H1 (cell line): ENCODE measurements at regions not wholly inside any gene's neighbourhood (a gene's known extent, or its start where the extent isn't known, plus 50 kb on each side); places are given as distances from the start of the nearest gene placed in this dataset.

Experiments used
- CTCF ChIA-PET: fragments of 300-600 bp; sonication (Branson Sonifier 250); formaldehyde crosslinking; loops from one replicate; lab custom pipeline; 2021; ENCODE audit not compliant: partially characterized antibody; lab: Charles Lee
- POLR2A ChIA-PET: fragments of 300-600 bp; sonication (Branson Sonifier 250); formaldehyde crosslinking; loops from one replicate; lab custom pipeline; 2021; ENCODE audit warnings: inconsistent platforms; ENCODE audit not compliant: partially characterized antibody; lab: Charles Lee
- DNase-seq, 2 experiments: peaks; one replicate each; pipeline versions ENCODE4 v3.0.0 to v3.0.0-alpha.2; 2010 to 2022; ENCODE audit warnings: low spot score in 2 of 2, low read depth in 1 of 2, mixed read lengths in 1 of 2
- FAIRE-seq: peaks from 2 replicates; lab custom pipeline; 2011; peaks lifted over from hg19 to GRCh38; lab: Jason Lieb, UNC
- H2AFZ ChIP-seq: 2 replicates; pipeline ENCODE4 v1.8.1; 2012; ENCODE audit warnings: low read length, inconsistent platforms
- H2AK5ac ChIP-seq: 2 replicates; pipeline ENCODE4 v1.6.1; 2013; ENCODE audit warnings: low read depth, low read length
- H2BK120ac ChIP-seq: replicated peaks from 2 replicates; pipeline ENCODE3; 2013; ENCODE audit warnings: low read depth, low read length, inconsistent platforms
- H2BK12ac ChIP-seq: 2 replicates; pipeline ENCODE4 v1.6.1; 2013; ENCODE audit warnings: low read depth, low read length
- H2BK15ac ChIP-seq: 2 replicates; pipeline ENCODE4 v1.6.1; 2013; ENCODE audit warnings: low read length
- H2BK20ac ChIP-seq: 2 replicates; pipeline ENCODE4 v1.6.1; 2013; ENCODE audit warnings: low read length
- H2BK5ac ChIP-seq: 2 replicates; pipeline ENCODE4 v1.6.1; 2013; ENCODE audit warnings: low read depth, low read length
- H3K14ac ChIP-seq: 2 replicates; pipeline ENCODE4 v1.6.1; 2013; ENCODE audit warnings: inconsistent platforms; ENCODE audit not compliant: insufficient read length
- H3K18ac ChIP-seq: 2 replicates; pipeline ENCODE4 v1.6.1; 2013; ENCODE audit warnings: low read length; ENCODE audit errors: extremely low read depth
- H3K23ac ChIP-seq: 2 replicates; pipeline ENCODE4 v1.6.1; 2013; ENCODE audit warnings: inconsistent platforms; ENCODE audit not compliant: insufficient read length
- H3K23me2 ChIP-seq: 2 replicates; pipeline ENCODE4 v1.6.1; 2013; ENCODE audit warnings: low read depth, low read length
- H3K27ac ChIP-seq: 2 replicates; pipeline ENCODE4 v1.6.1; 2011; ENCODE audit warnings: low read depth, low read length, inconsistent platforms
- H3K27me3 ChIP-seq, 4 experiments: replicated peaks in 1 of 4; 1 replicate in 1 of 4; 2 replicates in 3 of 4; pipeline versions ENCODE4 v1.6.1 to v1.8.1; 2011 to 2013; ENCODE audit warnings: low read length in 3 of 4, mild to moderate bottlenecking in 3 of 4, inconsistent platforms in 2 of 4, mixed read lengths in 2 of 4, moderate library complexity in 1 of 4; ENCODE audit not compliant: control insufficient read depth in 3 of 4, insufficient read depth in 3 of 4; ENCODE audit errors: extremely low read depth in 1 of 4
- H3K36me3 ChIP-seq, 4 experiments: 2 replicates each; pipeline versions ENCODE4 v1.6.1 to v1.8.1; 2011 to 2013; ENCODE audit warnings: mild to moderate bottlenecking in 4 of 4, low read length in 3 of 4, moderate library complexity in 2 of 4, control low read depth in 1 of 4, inconsistent platforms in 1 of 4; ENCODE audit not compliant: insufficient read depth in 4 of 4, control insufficient read depth in 2 of 4
- H3K4ac ChIP-seq: replicated peaks from 2 replicates; pipeline ENCODE3; 2013; ENCODE audit warnings: low read length, low read depth, mixed read lengths, inconsistent platforms; ENCODE audit not compliant: insufficient read length
- H3K4me1 ChIP-seq, 4 experiments: replicated peaks in 1 of 4; 1 replicate in 1 of 4; 2 replicates in 3 of 4; pipeline versions ENCODE4 v1.6.1 to v1.8.1; 2011 to 2013; ENCODE audit warnings: low read length in 3 of 4, inconsistent platforms in 2 of 4, mixed read lengths in 1 of 4; ENCODE audit not compliant: insufficient read depth in 4 of 4, control insufficient read depth in 3 of 4
- H3K4me2 ChIP-seq, 2 experiments: 2 replicates each; pipeline versions ENCODE4 v1.6.1 to v1.8.1; 2011 to 2013; ENCODE audit warnings: low read depth in 2 of 2, low read length in 2 of 2, control low read depth in 1 of 2, inconsistent platforms in 1 of 2, mild to moderate bottlenecking in 1 of 2; ENCODE audit not compliant: insufficient read depth in 1 of 2
- H3K4me3 ChIP-seq, 4 experiments: fragments of 200-600, 300-600 bp in 1 of 4; sonication (generic), shearing (Covaris generic), sonication (Bioruptor Twin) in 1 of 4; 2 replicates each; pipeline versions ENCODE4 v1.5.1 to v1.8.1; 2011 to 2016; ENCODE audit warnings: low read length in 4 of 4, low read depth in 3 of 4, control low read depth in 2 of 4, inconsistent platforms in 2 of 4, mild to moderate bottlenecking in 2 of 4, mixed read lengths in 1 of 4, moderate library complexity in 1 of 4; ENCODE audit not compliant: insufficient read depth in 2 of 4; ENCODE audit errors: extremely low read depth in 1 of 4
- H3K56ac ChIP-seq: replicated peaks from 2 replicates; pipeline ENCODE3; 2013; ENCODE audit warnings: low read depth, mild to moderate bottlenecking, mixed read lengths, low read length, inconsistent platforms; ENCODE audit not compliant: insufficient read length
- H3K79me1 ChIP-seq: 2 replicates; pipeline ENCODE4 v1.6.1; 2013; ENCODE audit warnings: low read depth, low read length, control low read depth
- H3K79me2 ChIP-seq, 2 experiments: 2 replicates each; pipeline versions ENCODE4 v1.6.1 to v1.8.1; 2012 to 2013; ENCODE audit warnings: low read length in 2 of 2, mild to moderate bottlenecking in 2 of 2, inconsistent platforms in 1 of 2; ENCODE audit not compliant: insufficient read depth in 2 of 2, control insufficient read depth in 1 of 2
- H3K9ac ChIP-seq, 4 experiments: replicated peaks in 1 of 4; 1 replicate in 1 of 4; 2 replicates in 3 of 4; pipeline versions ENCODE4 v1.6.1 to v1.8.1; 2011 to 2013; ENCODE audit warnings: low read depth in 3 of 4, low read length in 3 of 4, control low read depth in 2 of 4, mild to moderate bottlenecking in 2 of 4, moderate library complexity in 2 of 4, inconsistent platforms in 1 of 4; ENCODE audit errors: extremely low read depth in 1 of 4
- H3K9me3 ChIP-seq, 2 experiments: 2 replicates each; pipeline versions ENCODE4 v1.6.1 to v1.8.1; 2012 to 2013; ENCODE audit warnings: mild to moderate bottlenecking in 2 of 2, moderate library complexity in 2 of 2, control low read depth in 1 of 2, inconsistent platforms in 1 of 2, low read depth in 1 of 2, low read length in 1 of 2, mixed read lengths in 1 of 2; ENCODE audit not compliant: insufficient read depth in 2 of 2
- H4K20me1 ChIP-seq, 2 experiments: replicated peaks in 1 of 2; 2 replicates each; pipeline versions ENCODE3 to v1.8.1; 2011 to 2013; ENCODE audit warnings: inconsistent platforms in 2 of 2, low read length in 2 of 2, mild to moderate bottlenecking in 1 of 2; ENCODE audit not compliant: insufficient read depth in 2 of 2, control insufficient read depth in 1 of 2
- H4K5ac ChIP-seq: 2 replicates; pipeline ENCODE4 v1.6.1; 2013; ENCODE audit warnings: low read length, low read depth, mixed read lengths, inconsistent platforms; ENCODE audit not compliant: insufficient read length
- H4K8ac ChIP-seq: 2 replicates; pipeline ENCODE4 v1.8.0; 2013; ENCODE audit warnings: mild to moderate bottlenecking, moderate library complexity, low read length, inconsistent platforms; ENCODE audit not compliant: insufficient read depth; ENCODE audit errors: extremely low read depth
- H4K91ac ChIP-seq: replicated peaks from 2 replicates; pipeline ENCODE3; 2013; ENCODE audit warnings: low read length, mixed read lengths, inconsistent platforms; ENCODE audit not compliant: insufficient read length
- EZH2 ChIP-seq: fragments of 200-600 bp; sonication (generic); IDR thresholded peaks from 2 replicates; pipeline ENCODE4 v1.7.1; 2012; ENCODE audit warnings: low read depth, mild to moderate bottlenecking, moderate library complexity, low read length, inconsistent platforms; ENCODE audit not compliant: severe bottlenecking
- SAP30 ChIP-seq: fragments of 300-600 bp; sonication (generic); IDR thresholded peaks from 2 replicates; pipeline ENCODE4 v1.7.1; 2012; ENCODE audit warnings: low read length, moderate library complexity, mild to moderate bottlenecking, inconsistent platforms; ENCODE audit not compliant: insufficient read depth, insufficient replicate concordance
- WGBS, 2 experiments: shearing (Covaris generic) in 1 of 2; methylation state at CpG; one replicate each; pipeline versions ENCODE4 v1.1.6 to v1.1.7; 2013 to 2015; ENCODE audit warnings: low lambda C conversion rate in 2 of 2, mixed read lengths in 2 of 2, inconsistent platforms in 1 of 2, low coverage in 1 of 2, missing lambda C conversion rate in 1 of 2; ENCODE audit not compliant: insufficient replicate concordance in 2 of 2, insufficient coverage in 1 of 2, insufficient read length in 1 of 2; ENCODE audit errors: extremely low coverage in 1 of 2, missing lambda C conversion rate in 1 of 2; 5-methylcytosine and 5-hydroxymethylcytosine counted together

DNA sequence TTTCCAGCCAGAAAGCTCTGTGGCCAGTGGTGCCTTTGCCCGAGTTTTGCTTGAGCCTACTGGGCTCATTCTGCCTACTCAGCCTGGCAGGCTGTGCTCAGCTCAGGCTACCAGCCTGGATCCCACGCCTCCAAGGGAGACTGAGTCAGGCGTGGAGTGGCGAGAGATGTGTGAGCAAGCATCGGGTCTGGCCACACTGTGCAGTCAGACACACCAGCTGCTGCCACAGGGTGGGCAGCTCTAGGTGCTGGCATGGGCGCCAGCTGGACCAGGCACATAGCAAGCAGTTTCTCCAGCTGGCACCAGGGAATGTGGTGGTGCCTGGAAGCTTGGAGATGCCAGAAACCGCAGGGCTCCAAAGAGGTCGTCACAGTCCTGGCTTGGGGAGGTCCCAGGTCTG is 498.5 kb upstream of the CNTN4 start:
- no peak overlapping the region for H4K8ac ChIP-seq
- no peak overlapping the region for H4K91ac ChIP-seq
- TF ChIP-seq SAP30 (no peak), EZH2 (no peak)
- no peak overlapping the region for H2BK5ac ChIP-seq
- no peaks in the 10 kb centered on the region for H3K23me2 ChIP-seq
- H3K14ac ChIP-seq: no peak overlapping the region
- no peak overlapping the region for H2BK12ac ChIP-seq
- CTCF ChIA-PET: interaction anchor here (0.8 to 1.7 kb wide), 3 partner anchors 13 to 17 kb away, joined by 3 to 6 read pairs (median 4); no protein-coding TSS in a partner anchor
- H3K23ac ChIP-seq: no peak overlapping the region
- no peak overlapping the region for H3K4me3 ChIP-seq
- no peak overlapping the region for H2AFZ ChIP-seq
- H3K56ac ChIP-seq: no peak overlapping the region
- no peak overlapping the region for H2BK15ac ChIP-seq
- no peak overlapping the region for H3K4me2 ChIP-seq
- H3K9me3 ChIP-seq: no peaks in the 10 kb centered on the region
- no peak overlapping the region for H3K18ac ChIP-seq
- no peak overlapping the region for H2AK5ac ChIP-seq
- no peaks in the 10 kb centered on the region for H3K79me2 ChIP-seq
- DNase-seq: no peak
- H4K20me1 ChIP-seq: no peaks in the 10 kb centered on the region
- POLR2A ChIA-PET: no interaction called here
- no peak for FAIRE-seq
- no peak overlapping the region for H3K27ac ChIP-seq
- H2BK120ac ChIP-seq: no peak overlapping the region
- H3K27me3 ChIP-seq: no peaks in the 10 kb centered on the region
- no peak overlapping the region for H3K9ac ChIP-seq
- no peak overlapping the region for H4K5ac ChIP-seq
- H3K36me3 ChIP-seq: no peaks in the 10 kb centered on the region
- no peaks in the 10 kb centered on the region for H3K4me1 ChIP-seq
- H3K79me1 ChIP-seq: no peaks in the 10 kb centered on the region
- no peak overlapping the region for H3K4ac ChIP-seq
- 96% methylated on average over 7 of the region's 8 CpGs; no CpG with 5 or more reads in 1 of the 2 experiments for WGBS, 2 experiments
- H2BK20ac ChIP-seq: no peak overlapping the region
